Liver (tissue), 8 donors: ENCODE measurements at regions not wholly inside any gene's neighbourhood (a gene's known extent, or its start where the extent isn't known, plus 50 kb on each side); places are given as distances from the start of the nearest gene placed in this dataset.

Source experiments
- DNase-seq: peaks from one replicate; pipeline ENCODE4 v3.0.0-alpha.2; 2017; ENCODE audit warnings: low spot score
- H3K27ac ChIP-seq, 2 donors: one replicate each; pipeline ENCODE4 v1.7.0; 2013; ENCODE audit warnings: inconsistent platforms in 2 of 2, low read length in 2 of 2, control low read depth in 1 of 2, low read depth in 1 of 2, mild to moderate bottlenecking in 1 of 2
- H3K27me3 ChIP-seq, 4 donors: one replicate each; pipeline versions ENCODE4 v1.6.1 to v1.7.0; 2013; ENCODE audit warnings: low read length in 3 of 4, inconsistent platforms in 1 of 4, mild to moderate bottlenecking in 1 of 4, moderate library complexity in 1 of 4; ENCODE audit not compliant: control insufficient read depth in 4 of 4, insufficient read depth in 4 of 4
- H3K36me3 ChIP-seq, 4 donors: one replicate each; pipeline versions ENCODE4 v1.6.1 to v1.7.0; 2013; ENCODE audit warnings: low read length in 3 of 4, mild to moderate bottlenecking in 3 of 4, low read depth in 1 of 4, moderate library complexity in 1 of 4; ENCODE audit not compliant: control insufficient read depth in 4 of 4, insufficient read depth in 3 of 4
- H3K4me1 ChIP-seq, 4 donors: one replicate each; pipeline versions ENCODE4 v1.6.1 to v1.7.0; 2013; ENCODE audit warnings: low read length in 3 of 4, mild to moderate bottlenecking in 3 of 4, moderate library complexity in 1 of 4; ENCODE audit not compliant: control insufficient read depth in 4 of 4, insufficient read depth in 4 of 4
- H3K4me3 ChIP-seq, 3 donors: one replicate each; pipeline versions ENCODE4 v1.6.1 to v1.7.0; 2013; ENCODE audit warnings: low read length in 3 of 3, control low read depth in 1 of 3, low read depth in 1 of 3, mild to moderate bottlenecking in 1 of 3
- H3K9ac ChIP-seq, 2 donors: one replicate each; pipeline ENCODE4 v1.7.0; 2013; ENCODE audit warnings: low read length in 2 of 2, mild to moderate bottlenecking in 2 of 2, moderate library complexity in 2 of 2, control low read depth in 1 of 2, low read depth in 1 of 2
- H3K9me3 ChIP-seq, 4 donors: one replicate each; pipeline versions ENCODE4 v1.6.1 to v1.7.0; 2013; ENCODE audit warnings: low read length in 3 of 4; ENCODE audit not compliant: control insufficient read depth in 4 of 4
- ATF3 ChIP-seq: IDR thresholded peaks from 2 replicates; pipeline ENCODE4 v1.6.1; 2016; ENCODE audit warnings: antibody characterized with exemption
- CTCF ChIP-seq: fragments of 150-350 bp; IDR thresholded peaks from 2 replicates; pipeline ENCODE4 v1.5.1; 2017; ENCODE audit warnings: improper control_type of control experiment, low read depth, low read length; ENCODE audit not compliant: missing input control
- EGR1 ChIP-seq, 2 donors: IDR thresholded peaks; 2 replicates each; pipeline ENCODE4 v1.6.1; 2016 to 2018; ENCODE audit warnings: antibody characterized with exemption in 2 of 2, low read depth in 2 of 2
- FOXA1 ChIP-seq: IDR thresholded peaks from 2 replicates; pipeline ENCODE4 v1.6.1; 2016; ENCODE audit warnings: antibody characterized with exemption
- FOXA2 ChIP-seq: IDR thresholded peaks from 2 replicates; pipeline ENCODE4 v1.6.1; 2016; ENCODE audit warnings: antibody characterized with exemption
- HNF4A ChIP-seq, 2 donors: conservative IDR thresholded peaks; 2 replicates each; pipeline ENCODE4 v1.6.1; 2016; ENCODE audit warnings: antibody characterized with exemption in 2 of 2, mild to moderate bottlenecking in 2 of 2
- HNF4G ChIP-seq: IDR thresholded peaks from 2 replicates; pipeline ENCODE4 v1.6.1; 2016; ENCODE audit warnings: antibody characterized with exemption
- JUND ChIP-seq, 2 donors: IDR thresholded peaks; 2 replicates each; pipeline ENCODE4 v1.6.1; 2016; ENCODE audit warnings: antibody characterized with exemption in 2 of 2
- NR2F2 ChIP-seq: IDR thresholded peaks from 2 replicates; pipeline ENCODE4 v1.6.1; 2016; ENCODE audit warnings: antibody characterized with exemption
- RAD21 ChIP-seq, 2 donors: IDR thresholded peaks; 2 replicates each; pipeline ENCODE4 v1.6.1; 2016; ENCODE audit warnings: antibody characterized with exemption in 2 of 2, mild to moderate bottlenecking in 2 of 2
- REST ChIP-seq: IDR thresholded peaks from 2 replicates; pipeline ENCODE4 v1.6.1; 2016; ENCODE audit warnings: antibody characterized with exemption, mild to moderate bottlenecking
- RXRA ChIP-seq, 2 donors: IDR thresholded peaks; 2 replicates each; pipeline ENCODE4 v1.6.1; 2017 to 2018; ENCODE audit warnings: antibody characterized with exemption in 2 of 2, mild to moderate bottlenecking in 1 of 2
- SP1 ChIP-seq: IDR thresholded peaks from 2 replicates; pipeline ENCODE4 v1.6.1; 2018; ENCODE audit warnings: antibody characterized with exemption, mild to moderate bottlenecking
- TAF1 ChIP-seq: conservative IDR thresholded peaks from 2 replicates; pipeline ENCODE4 v1.6.1; 2016; ENCODE audit warnings: antibody characterized with exemption, mild to moderate bottlenecking
- YY1 ChIP-seq: IDR thresholded peaks from 2 replicates; pipeline ENCODE4 v1.6.1; 2016; ENCODE audit warnings: antibody characterized with exemption, mild to moderate bottlenecking
- ZBTB33 ChIP-seq: IDR thresholded peaks from 2 replicates; pipeline ENCODE4 v1.6.1; 2016; ENCODE audit warnings: antibody characterized with exemption
- WGBS: extraction: QIAGEN DNeasy Blood & Tissue Kit; methylation state at CpG from one replicate; pipeline ENCODE4 v1.1.7; 2013; 5-methylcytosine and 5-hydroxymethylcytosine counted together
- donor health status: healthy.
- donor health status: healthy.
- donor health status: healthy.
- donor health status: healthy.
- donor health status: healthy.

GRCh38 chrX:46168254-46168653 is 377.0 kb downstream of the ZNF674 start:
- Histone ChIP-seq H3K9me3 (no peaks in the 10 kb centered on the region), H3K27ac (no peak overlapping the region), H3K27me3 (peaks cover 0 to 3% (median 0%) of the 10 kb centered on the region in 4 donors), H3K36me3 (no peaks in the 10 kb centered on the region), H3K4me1 (no peaks in the 10 kb centered on the region), H3K9ac (no peak overlapping the region), H3K4me3 (no peak overlapping the region)
- TF ChIP-seq TAF1 = no peak
- no peak for TF ChIP-seq SP1
- no peak for TF ChIP-seq RXRA (IDR thresholded peaks at IDR 0.05)
- TF ChIP-seq FOXA1 = no peak
- TF ChIP-seq RAD21 (IDR thresholded peaks at IDR 0.05) = no peak
- TF ChIP-seq REST = no peak
- TF ChIP-seq ZBTB33 = no peak
- TF ChIP-seq EGR1 (IDR thresholded peaks at IDR 0.05; ENCODE audit: low read depth in 2 of 2) = no peak
- TF ChIP-seq HNF4A (conservative IDR thresholded peaks at IDR 0.05) = no peak
- TF ChIP-seq FOXA2 = no peak
- no peak for TF ChIP-seq NR2F2
- TF ChIP-seq YY1 = no peak
- TF ChIP-seq HNF4G = no peak
- TF ChIP-seq JUND (IDR thresholded peaks at IDR 0.05) = no peak
- TF ChIP-seq ATF3 = no peak
- no peak for TF ChIP-seq CTCF
- DNase-seq = no peak
- WGBS = 92% methylated on average over 3 of the region's 3 CpGs

- no peak for TF ChIP-seq JUND (IDR thresholded peaks at IDR 0.05)
- TF ChIP-seq RXRA (IDR thresholded peaks at IDR 0.05) = no peak
- no peak for TF ChIP-seq YY1
- TF ChIP-seq HNF4A (conservative IDR thresholded peaks at IDR 0.05) = no peak
- no peak for TF ChIP-seq FOXA1
- H3K27me3 ChIP-seq = peaks cover 0 to 3% (median 0%) of the 10 kb centered on the region in 4 donors
- no peaks in the 10 kb centered on the region for H3K9me3 ChIP-seq
Observed at GRCh38 chrX:46165866-46166265, 379.4 kb downstream of the ZNF674 start.

More at GRCh38 chrX:46165866-46166265, 379.4 kb downstream of the ZNF674 start:
- H3K9ac ChIP-seq = no peak overlapping the region
- WGBS = 89% methylated on average over 3 of the region's 3 CpGs
- no peak overlapping the region for H3K4me3 ChIP-seq
- DNase-seq = no peak
- no peak overlapping the region for H3K27ac ChIP-seq
- no peaks in the 10 kb centered on the region for H3K4me1 ChIP-seq
- no peaks in the 10 kb centered on the region for H3K36me3 ChIP-seq
